Liver (tissue), 8 donors: ENCODE measurements at regions not wholly inside any gene's neighbourhood (a gene's known extent, or its start where the extent isn't known, plus 50 kb on each side); places are given as distances from the start of the nearest gene placed in this dataset.

ENCODE experiments used
- DNase-seq: peaks from one replicate; pipeline ENCODE4 v3.0.0-alpha.2; 2017; ENCODE audit warnings: low spot score
- H3K27ac ChIP-seq, 2 donors: one replicate each; pipeline ENCODE4 v1.7.0; 2013; ENCODE audit warnings: inconsistent platforms in 2 of 2, low read length in 2 of 2, control low read depth in 1 of 2, low read depth in 1 of 2, mild to moderate bottlenecking in 1 of 2
- H3K27me3 ChIP-seq, 4 donors: one replicate each; pipeline versions ENCODE4 v1.6.1 to v1.7.0; 2013; ENCODE audit warnings: low read length in 3 of 4, inconsistent platforms in 1 of 4, mild to moderate bottlenecking in 1 of 4, moderate library complexity in 1 of 4; ENCODE audit not compliant: control insufficient read depth in 4 of 4, insufficient read depth in 4 of 4
- H3K36me3 ChIP-seq, 4 donors: one replicate each; pipeline versions ENCODE4 v1.6.1 to v1.7.0; 2013; ENCODE audit warnings: low read length in 3 of 4, mild to moderate bottlenecking in 3 of 4, low read depth in 1 of 4, moderate library complexity in 1 of 4; ENCODE audit not compliant: control insufficient read depth in 4 of 4, insufficient read depth in 3 of 4
- H3K4me1 ChIP-seq, 4 donors: one replicate each; pipeline versions ENCODE4 v1.6.1 to v1.7.0; 2013; ENCODE audit warnings: low read length in 3 of 4, mild to moderate bottlenecking in 3 of 4, moderate library complexity in 1 of 4; ENCODE audit not compliant: control insufficient read depth in 4 of 4, insufficient read depth in 4 of 4
- H3K4me3 ChIP-seq, 3 donors: one replicate each; pipeline versions ENCODE4 v1.6.1 to v1.7.0; 2013; ENCODE audit warnings: low read length in 3 of 3, control low read depth in 1 of 3, low read depth in 1 of 3, mild to moderate bottlenecking in 1 of 3
- H3K9ac ChIP-seq, 2 donors: one replicate each; pipeline ENCODE4 v1.7.0; 2013; ENCODE audit warnings: low read length in 2 of 2, mild to moderate bottlenecking in 2 of 2, moderate library complexity in 2 of 2, control low read depth in 1 of 2, low read depth in 1 of 2
- H3K9me3 ChIP-seq, 4 donors: one replicate each; pipeline versions ENCODE4 v1.6.1 to v1.7.0; 2013; ENCODE audit warnings: low read length in 3 of 4; ENCODE audit not compliant: control insufficient read depth in 4 of 4
- EGR1 ChIP-seq, 2 donors: IDR thresholded peaks; 2 replicates each; pipeline ENCODE4 v1.6.1; 2016 to 2018; ENCODE audit warnings: antibody characterized with exemption in 2 of 2, low read depth in 2 of 2
- FOXA2 ChIP-seq: IDR thresholded peaks from 2 replicates; pipeline ENCODE4 v1.6.1; 2016; ENCODE audit warnings: antibody characterized with exemption
- GABPA ChIP-seq, 2 donors: IDR thresholded peaks in 1 of 2; conservative IDR thresholded peaks in 1 of 2; 2 replicates each; pipeline ENCODE4 v1.6.1; 2016; ENCODE audit warnings: antibody characterized with exemption in 2 of 2, mild to moderate bottlenecking in 1 of 2, moderate library complexity in 1 of 2
- HNF4A ChIP-seq, 2 donors: conservative IDR thresholded peaks; 2 replicates each; pipeline ENCODE4 v1.6.1; 2016; ENCODE audit warnings: antibody characterized with exemption in 2 of 2, mild to moderate bottlenecking in 2 of 2
- HNF4G ChIP-seq: IDR thresholded peaks from 2 replicates; pipeline ENCODE4 v1.6.1; 2016; ENCODE audit warnings: antibody characterized with exemption
- JUND ChIP-seq, 2 donors: IDR thresholded peaks; 2 replicates each; pipeline ENCODE4 v1.6.1; 2016; ENCODE audit warnings: antibody characterized with exemption in 2 of 2
- NR2F2 ChIP-seq: IDR thresholded peaks from 2 replicates; pipeline ENCODE4 v1.6.1; 2016; ENCODE audit warnings: antibody characterized with exemption
- RXRA ChIP-seq, 2 donors: IDR thresholded peaks; 2 replicates each; pipeline ENCODE4 v1.6.1; 2017 to 2018; ENCODE audit warnings: antibody characterized with exemption in 2 of 2, mild to moderate bottlenecking in 1 of 2
- SP1 ChIP-seq: IDR thresholded peaks from 2 replicates; pipeline ENCODE4 v1.6.1; 2018; ENCODE audit warnings: antibody characterized with exemption, mild to moderate bottlenecking
- YY1 ChIP-seq: IDR thresholded peaks from 2 replicates; pipeline ENCODE4 v1.6.1; 2016; ENCODE audit warnings: antibody characterized with exemption, mild to moderate bottlenecking
- WGBS: extraction: QIAGEN DNeasy Blood & Tissue Kit; methylation state at CpG from one replicate; pipeline ENCODE4 v1.1.7; 2013; 5-methylcytosine and 5-hydroxymethylcytosine counted together
- TF ChIP-seq, protein P1 (sequence below): fragments of 150-350 bp; IDR thresholded peaks from 2 replicates; pipeline ENCODE4 v1.5.1; 2017; ENCODE audit warnings: improper control_type of control experiment, low read depth, low read length; ENCODE audit not compliant: missing input control
- TF ChIP-seq, protein P2 (sequence below): IDR thresholded peaks from 2 replicates; pipeline ENCODE4 v1.6.1; 2016; ENCODE audit warnings: antibody characterized with exemption
- TF ChIP-seq, protein P3 (sequence below): IDR thresholded peaks from 2 replicates; pipeline ENCODE4 v1.6.1; 2016; ENCODE audit warnings: antibody characterized with exemption, mild to moderate bottlenecking
- TF ChIP-seq, protein P4 (sequence below): IDR thresholded peaks from 2 replicates; pipeline ENCODE4 v1.6.1; 2016; ENCODE audit warnings: antibody characterized with exemption
- donor health status: healthy.
- donor health status: healthy.
- donor health status: healthy.
- donor health status: healthy.
- donor health status: healthy.

DNA sequence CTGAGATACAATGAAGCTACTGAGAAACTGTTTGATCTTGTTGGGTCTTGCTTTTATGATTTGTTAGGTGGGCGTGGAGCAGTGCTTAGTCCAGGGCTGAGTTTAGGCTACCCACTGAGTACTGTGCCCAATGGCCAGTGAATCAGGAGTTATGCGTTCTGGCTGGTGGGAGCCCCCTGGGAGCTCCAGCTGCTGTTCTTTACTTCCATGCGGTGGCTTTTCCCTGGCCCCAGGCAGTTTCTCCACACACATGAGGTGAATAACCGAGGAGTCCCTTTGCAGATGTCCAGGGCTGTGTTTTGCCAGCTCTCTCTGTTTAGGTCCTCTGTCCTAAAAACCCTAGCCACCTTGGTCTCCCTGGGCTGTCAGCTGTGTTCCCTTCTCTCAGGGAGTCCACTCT, 106.5 kb downstream of the KLF13 start:
- H3K9ac ChIP-seq, result no peak overlapping the region
- 91% methylated on average over 4 of the region's 4 CpGs for WGBS
- DNase-seq, result no peak
- H3K27ac ChIP-seq, result no peak overlapping the region
- no peaks in the 10 kb centered on the region for H3K27me3 ChIP-seq
- H3K4me3 ChIP-seq, result no peak overlapping the region
- no peaks in the 10 kb centered on the region for H3K9me3 ChIP-seq
- H3K4me1 ChIP-seq, result peaks cover 0 to 13% (median 7%) of the 10 kb centered on the region in 4 donors
- TF ChIP-seq RXRA (IDR thresholded peaks at IDR 0.05), result no peak
- TF ChIP-seq YY1, result no peak
- no peak for TF ChIP-seq SP1
- no peak for TF ChIP-seq FOXA2
- TF ChIP-seq HNF4A (conservative IDR thresholded peaks at IDR 0.05), result no peak
- no peak for TF ChIP-seq JUND (IDR thresholded peaks at IDR 0.05)
- TF ChIP-seq, protein P1, sequence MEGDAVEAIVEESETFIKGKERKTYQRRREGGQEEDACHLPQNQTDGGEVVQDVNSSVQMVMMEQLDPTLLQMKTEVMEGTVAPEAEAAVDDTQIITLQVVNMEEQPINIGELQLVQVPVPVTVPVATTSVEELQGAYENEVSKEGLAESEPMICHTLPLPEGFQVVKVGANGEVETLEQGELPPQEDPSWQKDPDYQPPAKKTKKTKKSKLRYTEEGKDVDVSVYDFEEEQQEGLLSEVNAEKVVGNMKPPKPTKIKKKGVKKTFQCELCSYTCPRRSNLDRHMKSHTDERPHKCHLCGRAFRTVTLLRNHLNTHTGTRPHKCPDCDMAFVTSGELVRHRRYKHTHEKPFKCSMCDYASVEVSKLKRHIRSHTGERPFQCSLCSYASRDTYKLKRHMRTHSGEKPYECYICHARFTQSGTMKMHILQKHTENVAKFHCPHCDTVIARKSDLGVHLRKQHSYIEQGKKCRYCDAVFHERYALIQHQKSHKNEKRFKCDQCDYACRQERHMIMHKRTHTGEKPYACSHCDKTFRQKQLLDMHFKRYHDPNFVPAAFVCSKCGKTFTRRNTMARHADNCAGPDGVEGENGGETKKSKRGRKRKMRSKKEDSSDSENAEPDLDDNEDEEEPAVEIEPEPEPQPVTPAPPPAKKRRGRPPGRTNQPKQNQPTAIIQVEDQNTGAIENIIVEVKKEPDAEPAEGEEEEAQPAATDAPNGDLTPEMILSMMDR, result no peak
- TF ChIP-seq, protein P2, sequence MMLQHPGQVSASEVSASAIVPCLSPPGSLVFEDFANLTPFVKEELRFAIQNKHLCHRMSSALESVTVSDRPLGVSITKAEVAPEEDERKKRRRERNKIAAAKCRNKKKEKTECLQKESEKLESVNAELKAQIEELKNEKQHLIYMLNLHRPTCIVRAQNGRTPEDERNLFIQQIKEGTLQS, result no peak
- no peak for TF ChIP-seq EGR1 (IDR thresholded peaks at IDR 0.05; ENCODE audit: low read depth in 2 of 2)
- TF ChIP-seq, protein P3, sequence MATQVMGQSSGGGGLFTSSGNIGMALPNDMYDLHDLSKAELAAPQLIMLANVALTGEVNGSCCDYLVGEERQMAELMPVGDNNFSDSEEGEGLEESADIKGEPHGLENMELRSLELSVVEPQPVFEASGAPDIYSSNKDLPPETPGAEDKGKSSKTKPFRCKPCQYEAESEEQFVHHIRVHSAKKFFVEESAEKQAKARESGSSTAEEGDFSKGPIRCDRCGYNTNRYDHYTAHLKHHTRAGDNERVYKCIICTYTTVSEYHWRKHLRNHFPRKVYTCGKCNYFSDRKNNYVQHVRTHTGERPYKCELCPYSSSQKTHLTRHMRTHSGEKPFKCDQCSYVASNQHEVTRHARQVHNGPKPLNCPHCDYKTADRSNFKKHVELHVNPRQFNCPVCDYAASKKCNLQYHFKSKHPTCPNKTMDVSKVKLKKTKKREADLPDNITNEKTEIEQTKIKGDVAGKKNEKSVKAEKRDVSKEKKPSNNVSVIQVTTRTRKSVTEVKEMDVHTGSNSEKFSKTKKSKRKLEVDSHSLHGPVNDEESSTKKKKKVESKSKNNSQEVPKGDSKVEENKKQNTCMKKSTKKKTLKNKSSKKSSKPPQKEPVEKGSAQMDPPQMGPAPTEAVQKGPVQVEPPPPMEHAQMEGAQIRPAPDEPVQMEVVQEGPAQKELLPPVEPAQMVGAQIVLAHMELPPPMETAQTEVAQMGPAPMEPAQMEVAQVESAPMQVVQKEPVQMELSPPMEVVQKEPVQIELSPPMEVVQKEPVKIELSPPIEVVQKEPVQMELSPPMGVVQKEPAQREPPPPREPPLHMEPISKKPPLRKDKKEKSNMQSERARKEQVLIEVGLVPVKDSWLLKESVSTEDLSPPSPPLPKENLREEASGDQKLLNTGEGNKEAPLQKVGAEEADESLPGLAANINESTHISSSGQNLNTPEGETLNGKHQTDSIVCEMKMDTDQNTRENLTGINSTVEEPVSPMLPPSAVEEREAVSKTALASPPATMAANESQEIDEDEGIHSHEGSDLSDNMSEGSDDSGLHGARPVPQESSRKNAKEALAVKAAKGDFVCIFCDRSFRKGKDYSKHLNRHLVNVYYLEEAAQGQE, result no peak
- TF ChIP-seq NR2F2, result no peak
- TF ChIP-seq HNF4G, result no peak
- TF ChIP-seq GABPA (IDR thresholded peaks at IDR 0.05 in 1 of 2, conservative IDR thresholded peaks at IDR 0.05 in 1 of 2), result no peak
- no peaks in the 10 kb centered on the region for H3K36me3 ChIP-seq

DNA sequence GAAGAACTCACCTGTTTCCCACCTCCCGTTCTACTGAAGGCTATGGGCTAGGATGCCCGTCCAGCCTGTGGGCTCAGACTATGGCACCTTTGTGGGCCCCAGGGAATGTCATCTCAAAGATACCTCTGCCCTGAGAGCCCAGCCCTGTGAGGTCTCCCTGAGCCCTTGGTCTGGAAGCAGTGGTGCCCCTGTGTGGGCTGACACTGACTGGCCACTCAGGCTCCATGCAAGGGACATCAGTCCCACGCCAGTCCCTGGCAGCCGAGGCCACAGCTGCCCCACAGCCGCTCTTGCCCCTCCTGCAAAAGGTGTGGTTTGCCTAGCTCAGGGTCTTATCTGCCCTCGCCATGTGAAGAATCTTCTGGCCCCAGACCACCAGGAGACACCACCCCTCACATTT, 106.9 kb downstream of the KLF13 start:
- H3K36me3 ChIP-seq, result no peaks in the 10 kb centered on the region
- peaks cover 0 to 13% (median 7%) of the 10 kb centered on the region in 4 donors for H3K4me1 ChIP-seq
- no peaks in the 10 kb centered on the region for H3K27me3 ChIP-seq
- TF ChIP-seq NR2F2, result no peak
- TF ChIP-seq, protein P1, result no peak
- no peak for TF ChIP-seq JUND (IDR thresholded peaks at IDR 0.05)
- TF ChIP-seq RXRA (IDR thresholded peaks at IDR 0.05), result no peak
- TF ChIP-seq, protein P3, result no peak
- TF ChIP-seq, protein P4, sequence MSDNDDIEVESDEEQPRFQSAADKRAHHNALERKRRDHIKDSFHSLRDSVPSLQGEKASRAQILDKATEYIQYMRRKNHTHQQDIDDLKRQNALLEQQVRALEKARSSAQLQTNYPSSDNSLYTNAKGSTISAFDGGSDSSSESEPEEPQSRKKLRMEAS, result no peak
- no peak for TF ChIP-seq YY1
- TF ChIP-seq SP1, result no peak
- 97% methylated on average over 6 of the region's 6 CpGs for WGBS
- H3K27ac ChIP-seq, result no peak overlapping the region
- no peaks in the 10 kb centered on the region for H3K9me3 ChIP-seq
- H3K9ac ChIP-seq, result no peak overlapping the region
- no peak overlapping the region for H3K4me3 ChIP-seq
- no peak for DNase-seq
